GM18909 (cell line): ENCODE measurements at regions not wholly inside any gene's neighbourhood (a gene's known extent, or its start where the extent isn't known, plus 50 kb on each side); places are given as distances from the start of the nearest gene placed in this dataset.
"Not testable (repeated sequence)": the region's sequence is repeated elsewhere in the genome, so short reads cannot be mapped to it uniquely, and the experiment has no call there.

Experiments used
- ATAC-seq: cut with Tn5 transposase; IDR thresholded peaks from one replicate; pipeline ENCODE4 v1.9.1; 2021; ENCODE audit warnings: mild to moderate bottlenecking; ENCODE audit not compliant: unreplicated experiment, poor library complexity

GRCh38 chr13:94825507-94825906 is 113.2 kb upstream of the SOX21 start:
- ATAC-seq, result no peak

GRCh38 chr13:94824601-94825000 is 112.3 kb upstream of the SOX21 start:
- ATAC-seq, result no peak

- ATAC-seq, result no peak
Observed at GRCh38 chr13:94822356-94822755, 110.0 kb upstream of the SOX21 start.

- no peak for ATAC-seq
Observed at GRCh38 chr13:94816256-94816655, 103.9 kb upstream of the SOX21 start.

- ATAC-seq, result peak; percentile 96
Observed at GRCh38 chr13:94813920-94814475, 101.7 kb upstream of the SOX21 start.

GRCh38 chr13:94811753-94812152 is 99.4 kb upstream of the SOX21 start:
- ATAC-seq, result no peak

- ATAC-seq, result no peak
Observed at GRCh38 chr13:94800423-94800822, 88.1 kb upstream of the SOX21 start.

- ATAC-seq, result no peak
Observed at GRCh38 chr13:94799299-94799698, 87.0 kb upstream of the SOX21 start.

GRCh38 chr13:94798738-94799137 is 86.4 kb upstream of the SOX21 start:
- no peak for ATAC-seq

- no peak for ATAC-seq
Observed at GRCh38 chr13:94795292-94795691, 82.9 kb upstream of the SOX21 start.

- not testable (repeated sequence) for ATAC-seq
Observed at GRCh38 chr13:94786246-94786645, 73.9 kb upstream of the SOX21 start.

- ATAC-seq, result no peak
Observed at GRCh38 chr13:94784066-94784465, 71.7 kb upstream of the SOX21 start.

- ATAC-seq, result no peak
Observed at GRCh38 chr13:94783489-94783888, 71.1 kb upstream of the SOX21 start.

- ATAC-seq, result no peak
Observed at GRCh38 chr13:94780421-94780820, 68.1 kb upstream of the SOX21 start.

GRCh38 chr13:94778986-94779385 is 66.6 kb upstream of the SOX21 start:
- ATAC-seq, result no peak

- no peak for ATAC-seq
Observed at GRCh38 chr13:94778585-94778984, 66.2 kb upstream of the SOX21 start.

GRCh38 chr13:94776956-94777355 is 64.6 kb upstream of the SOX21 start:
- ATAC-seq, result no peak

GRCh38 chr13:94776300-94776699 is 64.0 kb upstream of the SOX21 start:
- no peak for ATAC-seq

- ATAC-seq, result no peak
Observed at GRCh38 chr13:94765814-94766213, 53.5 kb upstream of the SOX21 start.

GRCh38 chr13:94764576-94765321 is 52.4 kb upstream of the SOX21 start:
- no peak for ATAC-seq
